Loucy (cell line): ENCODE measurements at regions not wholly inside any gene's neighbourhood (a gene's known extent, or its start where the extent isn't known, plus 50 kb on each side); places are given as distances from the start of the nearest gene placed in this dataset.

Source experiments
- H2AFZ ChIP-seq: fragments of 200-600 bp; sonication (generic); 2 replicates; pipeline ENCODE4 v1.6.0; 2016; ENCODE audit warnings: antibody characterized with exemption, mild to moderate bottlenecking, low read length, moderate library complexity
- H3F3A ChIP-seq: fragments of 200-600 bp; 2 replicates; pipeline ENCODE4 v1.6.0; 2016; ENCODE audit warnings: antibody characterized with exemption, low read depth, mild to moderate bottlenecking
- H3K27me3 ChIP-seq: fragments of 200-600 bp; sonication (generic); 2 replicates; pipeline ENCODE4 v1.6.1; 2014; ENCODE audit warnings: low read length, mild to moderate bottlenecking; ENCODE audit not compliant: insufficient read depth, poor library complexity, severe bottlenecking
- H3K36me3 ChIP-seq: fragments of 200-600 bp; sonication (generic); 2 replicates; pipeline ENCODE4 v1.6.1; 2016; ENCODE audit warnings: low read length; ENCODE audit not compliant: insufficient read depth
- H3K4me1 ChIP-seq: fragments of 200-600 bp; sonication (generic); 2 replicates; pipeline ENCODE4 v1.5.1; 2014; ENCODE audit warnings: low read length, mild to moderate bottlenecking; ENCODE audit not compliant: insufficient read depth, poor library complexity, severe bottlenecking
- H3K4me2 ChIP-seq: fragments of 200-600 bp; sonication (generic); 2 replicates; pipeline ENCODE4 v1.6.0; 2014; ENCODE audit warnings: antibody characterized with exemption, low read length, low read depth, mild to moderate bottlenecking; ENCODE audit not compliant: poor library complexity, severe bottlenecking
- H3K4me3 ChIP-seq: fragments of 200-600 bp; sonication (generic); 2 replicates; pipeline ENCODE4 v1.5.1; 2014; ENCODE audit warnings: low read length, mild to moderate bottlenecking, mixed read lengths; ENCODE audit not compliant: poor library complexity, severe bottlenecking
- H3K79me2 ChIP-seq: fragments of 200-600 bp; sonication (generic); 2 replicates; pipeline ENCODE4 v1.6.1; 2014; ENCODE audit warnings: low read length; ENCODE audit not compliant: insufficient read depth
- H3K9ac ChIP-seq: fragments of 200-600 bp; sonication (generic); 2 replicates; pipeline ENCODE4 v1.6.0; 2014; ENCODE audit warnings: mild to moderate bottlenecking, low read depth, low read length, moderate library complexity; ENCODE audit not compliant: poor library complexity, severe bottlenecking
- H3K9me2 ChIP-seq: fragments of 200-600 bp; sonication (generic); replicated peaks from 2 replicates; pipeline ENCODE4 v1.6.1; 2016; ENCODE audit warnings: low read depth, low read length, mixed read lengths
- H3K9me3 ChIP-seq: fragments of 200-600 bp; sonication (generic); 2 replicates; pipeline ENCODE4 v1.6.1; 2014; ENCODE audit warnings: mild to moderate bottlenecking, antibody characterized with exemption, low read length, low read depth; ENCODE audit not compliant: insufficient read depth
- H4K20me1 ChIP-seq: fragments of 200-600 bp; sonication (generic); 2 replicates; pipeline ENCODE4 v1.6.0; 2014; ENCODE audit warnings: antibody characterized with exemption, low read length, mild to moderate bottlenecking; ENCODE audit not compliant: insufficient read depth, poor library complexity, severe bottlenecking
- CTCF ChIP-seq: fragments of 200-600 bp; sonication (generic); conservative IDR thresholded peaks from 2 replicates; pipeline ENCODE4 v1.5.1; 2014; ENCODE audit warnings: mild to moderate bottlenecking, antibody characterized with exemption, low read length
- EZH2phosphoT487 ChIP-seq: fragments of 200-600 bp; IDR thresholded peaks from 2 replicates; pipeline ENCODE4 v1.6.1; 2018; ENCODE audit warnings: antibody characterized with exemption, mild to moderate bottlenecking, moderate library complexity, borderline replicate concordance

DNA sequence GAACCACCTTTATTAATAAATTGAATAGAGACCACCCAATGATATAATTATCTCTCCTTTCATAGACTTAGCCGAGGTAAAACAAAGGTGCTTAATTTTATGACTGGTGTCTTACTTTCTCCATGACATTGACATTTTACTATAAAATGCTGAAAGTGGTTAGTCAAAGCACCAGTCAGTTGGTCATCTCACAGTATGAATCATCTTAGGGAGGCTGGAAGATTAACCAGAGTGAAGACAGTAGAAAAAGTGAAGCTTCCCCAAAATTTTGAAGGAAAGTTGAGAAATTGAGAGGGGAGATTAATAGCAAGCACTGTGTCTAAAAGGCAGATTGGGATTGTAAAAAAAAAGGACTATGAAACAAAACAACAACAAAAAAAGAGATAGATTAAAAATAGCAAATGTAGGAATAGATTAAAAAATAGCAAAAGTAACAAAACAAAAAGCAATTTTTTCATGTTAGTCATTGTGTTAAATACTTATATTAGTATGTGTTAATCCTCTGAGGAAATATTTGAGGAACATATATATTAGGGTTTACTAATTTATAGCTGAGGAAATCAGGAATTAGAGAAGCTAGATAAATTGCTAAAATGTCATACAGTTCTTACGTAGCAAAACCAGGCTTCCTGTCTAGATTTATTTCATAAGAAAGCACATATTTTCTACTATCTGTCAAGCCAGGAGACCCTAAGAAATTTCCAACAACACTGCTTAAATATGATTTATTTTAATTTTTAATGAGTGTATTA lies 557.3 kb upstream of the ANO5 start:
- Histone ChIP-seq H3K9me2 (no peaks in the 10 kb centered on the region), H3K9me3 (no peaks in the 10 kb centered on the region), H3K79me2 (no peaks in the 10 kb centered on the region), H4K20me1 (no peaks in the 10 kb centered on the region), H3K9ac (no peak overlapping the region), H3K27me3 (no peaks in the 10 kb centered on the region), H3F3A (no peaks in the 10 kb centered on the region), H3K4me1 (no peaks in the 10 kb centered on the region), H3K4me3 (no peak overlapping the region), H3K36me3 (no peaks in the 10 kb centered on the region), H2AFZ (no peak overlapping the region), H3K4me2 (no peak overlapping the region)
- TF ChIP-seq CTCF (no peak), EZH2phosphoT487 (no peak)

DNA sequence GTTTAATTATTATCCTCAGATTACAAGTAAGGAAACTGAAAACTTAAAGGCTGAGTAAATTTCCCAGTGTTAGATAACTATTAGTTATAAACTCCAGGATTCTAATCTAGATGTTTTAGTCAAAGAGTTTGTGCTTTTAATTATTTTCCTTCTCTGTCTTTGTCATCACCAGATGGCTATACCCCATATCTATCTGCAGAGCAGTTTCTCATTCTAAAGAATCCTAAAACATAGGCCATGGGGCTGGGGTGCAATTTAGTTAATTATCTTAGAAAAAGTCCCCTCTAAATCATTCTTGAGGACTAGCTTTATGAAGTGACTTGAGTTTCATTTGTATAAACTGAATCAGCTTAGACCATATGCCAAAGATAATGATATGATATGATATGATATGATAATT lies 556.3 kb upstream of the ANO5 start:
- Histone ChIP-seq H3F3A (no peaks in the 10 kb centered on the region), H3K9me2 (no peaks in the 10 kb centered on the region), H3K9me3 (no peaks in the 10 kb centered on the region), H3K4me3 (no peak overlapping the region), H3K27me3 (no peaks in the 10 kb centered on the region), H3K36me3 (no peaks in the 10 kb centered on the region), H3K79me2 (no peaks in the 10 kb centered on the region), H2AFZ (no peak overlapping the region), H3K9ac (no peak overlapping the region), H4K20me1 (no peaks in the 10 kb centered on the region), H3K4me2 (no peak overlapping the region), H3K4me1 (no peaks in the 10 kb centered on the region)
- no peak for TF ChIP-seq CTCF
- TF ChIP-seq EZH2phosphoT487 = no peak

DNA sequence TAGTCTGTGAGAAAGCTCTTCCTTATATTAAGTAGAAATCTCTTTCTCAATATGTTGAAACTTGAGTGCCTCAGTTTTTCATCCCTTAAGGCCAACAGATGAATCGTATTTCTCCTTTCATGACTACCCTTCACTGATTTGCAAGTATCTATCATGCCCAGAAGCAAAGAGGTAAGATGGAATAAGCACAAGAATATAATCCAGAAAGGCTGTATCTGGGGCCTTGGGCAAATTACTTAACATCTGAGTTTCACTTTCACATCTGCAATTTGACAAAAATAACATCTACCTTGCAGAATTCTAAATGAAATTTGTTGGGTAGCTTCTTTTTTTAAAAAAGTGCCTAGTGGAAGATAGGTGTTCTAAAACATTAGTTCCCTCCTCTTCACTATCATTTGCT lies 552.4 kb upstream of the ANO5 start:
- Histone ChIP-seq H3K79me2 (no peaks in the 10 kb centered on the region), H3K9ac (no peak overlapping the region), H3F3A (no peaks in the 10 kb centered on the region), H3K9me3 (no peaks in the 10 kb centered on the region), H3K4me2 (no peak overlapping the region), H3K4me3 (no peak overlapping the region), H3K4me1 (no peaks in the 10 kb centered on the region), H3K36me3 (no peaks in the 10 kb centered on the region), H4K20me1 (no peaks in the 10 kb centered on the region), H3K27me3 (no peaks in the 10 kb centered on the region), H2AFZ (no peak overlapping the region), H3K9me2 (no peaks in the 10 kb centered on the region)
- TF ChIP-seq CTCF = no peak
- TF ChIP-seq EZH2phosphoT487 = no peak
